ENCODE measurements at regions not wholly inside any gene's neighbourhood (a gene's known extent, or its start where the extent isn't known, plus 50 kb on each side); places are given as distances from the start of the nearest gene placed in this dataset.

DNA sequence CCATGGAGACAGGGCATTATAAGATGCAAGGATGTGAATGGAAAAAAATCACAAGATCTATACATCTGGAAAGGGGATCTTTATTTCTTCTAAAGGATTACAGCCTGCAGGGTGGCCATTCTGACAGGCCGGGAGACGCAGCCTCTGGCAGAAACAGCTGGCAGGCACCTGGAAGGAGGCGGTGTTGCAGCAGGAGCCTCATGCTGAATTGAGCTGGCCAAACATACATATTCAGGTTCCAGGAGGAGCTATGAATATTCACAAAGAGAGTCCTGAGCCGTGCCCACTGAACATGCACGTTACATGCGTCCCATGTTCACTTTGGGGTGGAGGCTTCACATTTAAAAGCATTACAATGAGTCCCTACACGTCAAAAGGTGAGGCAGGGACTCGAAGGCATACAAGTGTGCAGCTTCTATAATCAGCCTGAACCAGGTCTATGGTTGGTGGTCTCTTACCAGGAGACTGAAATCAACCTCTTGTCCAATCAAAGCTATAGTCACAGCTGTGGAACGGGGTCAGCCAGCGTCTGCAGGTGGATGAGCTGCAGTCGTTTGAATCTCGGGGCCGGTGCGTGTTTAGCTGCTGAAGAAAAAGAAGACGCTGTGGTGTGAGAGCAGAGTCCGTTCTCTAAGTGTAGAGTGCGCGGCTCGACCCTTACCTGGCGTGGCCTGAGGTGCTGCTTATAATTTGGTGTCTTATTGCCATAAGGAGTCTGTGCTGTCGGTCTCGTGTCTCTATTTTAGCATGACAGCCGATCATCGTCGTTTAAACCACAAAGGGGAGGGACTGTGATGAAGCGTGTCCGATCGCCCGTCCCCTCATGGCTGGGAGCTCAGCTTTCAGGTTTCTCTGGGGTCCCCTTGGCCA, 183.0 kb downstream of the ETS2 start:
- no peak for DNase-seq (ENCODE audit: low read depth in 3 of 3, low spot score in 2 of 3)

- no peak for DNase-seq (ENCODE audit: low read depth in 3 of 3, low spot score in 2 of 3)
Measured at GRCh38 chr21:38987633-38988508, 182.1 kb downstream of the ETS2 start.

GRCh38 chr21:38986806-38987632, 181.3 kb downstream of the ETS2 start:
- DNase-seq (ENCODE audit: low read depth in 3 of 3, low spot score in 2 of 3), result no peak

GRCh38 chr21:38986406-38986805, 180.7 kb downstream of the ETS2 start:
- DNase-seq (ENCODE audit: low read depth in 3 of 3, low spot score in 2 of 3), result no peak

DNA sequence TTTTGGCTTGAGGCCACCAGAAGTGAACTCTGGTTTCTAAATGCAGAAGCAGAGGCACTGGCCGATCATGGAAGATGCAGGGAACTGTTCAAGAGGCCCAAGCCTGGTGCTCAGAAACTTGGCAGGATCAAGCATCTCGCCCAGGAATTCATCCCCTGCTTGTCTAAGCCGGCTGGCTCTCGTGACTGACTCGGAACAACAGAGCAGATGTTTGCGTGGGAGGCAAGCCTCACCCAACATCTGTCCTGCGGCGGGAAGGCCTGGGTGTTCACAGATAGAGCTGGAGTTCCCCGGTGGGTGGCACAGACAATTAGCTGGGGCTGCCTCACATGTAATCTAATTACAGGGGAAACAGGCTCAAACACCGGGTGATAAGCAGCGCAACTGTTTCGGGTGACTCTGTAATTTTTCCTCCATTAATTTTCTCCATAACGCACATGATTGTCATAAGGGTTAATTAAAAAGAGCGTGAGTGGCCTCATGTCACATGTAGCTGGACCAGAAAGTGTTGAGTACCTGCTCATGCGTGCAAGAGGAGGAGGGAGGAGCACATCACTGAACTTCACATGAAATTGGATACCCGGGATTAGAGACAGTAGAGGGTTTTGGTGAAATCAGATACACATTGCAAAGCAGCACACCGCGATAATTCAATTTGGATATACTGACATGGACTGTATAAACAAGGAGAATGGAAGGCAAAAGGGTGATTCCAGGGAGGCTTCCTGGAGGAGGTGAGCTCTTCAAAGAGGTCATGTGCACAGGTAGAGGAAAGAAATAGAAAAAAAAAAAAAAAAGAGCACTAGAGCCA, 180.0 kb downstream of the ETS2 start:
- no peak for DNase-seq (ENCODE audit: low read depth in 3 of 3, low spot score in 2 of 3)

GRCh38 chr21:38984982-38985567, 179.3 kb downstream of the ETS2 start:
- DNase-seq (ENCODE audit: low read depth in 3 of 3, low spot score in 2 of 3), result no peak

DNA sequence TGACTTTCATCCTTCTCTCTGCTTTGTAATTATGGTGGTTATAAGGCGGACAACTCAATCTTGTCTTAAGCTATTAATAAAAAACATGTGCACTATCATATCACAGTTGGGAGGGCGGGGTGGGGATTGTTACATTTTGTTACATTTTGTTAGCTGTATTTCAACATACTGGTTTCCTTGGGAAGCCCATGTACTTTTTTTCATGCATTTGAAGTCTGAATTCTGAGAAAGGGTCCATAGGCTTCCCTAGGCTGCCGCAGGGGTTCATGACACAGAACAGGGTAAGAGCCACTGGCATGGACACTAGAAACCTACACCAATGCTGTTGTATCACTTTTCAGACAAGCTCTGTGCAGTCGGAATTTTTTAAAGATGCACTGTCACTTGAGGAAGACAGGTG, 178.8 kb downstream of the ETS2 start:
- DNase-seq (ENCODE audit: low read depth in 3 of 3, low spot score in 2 of 3), result no peak

DNA sequence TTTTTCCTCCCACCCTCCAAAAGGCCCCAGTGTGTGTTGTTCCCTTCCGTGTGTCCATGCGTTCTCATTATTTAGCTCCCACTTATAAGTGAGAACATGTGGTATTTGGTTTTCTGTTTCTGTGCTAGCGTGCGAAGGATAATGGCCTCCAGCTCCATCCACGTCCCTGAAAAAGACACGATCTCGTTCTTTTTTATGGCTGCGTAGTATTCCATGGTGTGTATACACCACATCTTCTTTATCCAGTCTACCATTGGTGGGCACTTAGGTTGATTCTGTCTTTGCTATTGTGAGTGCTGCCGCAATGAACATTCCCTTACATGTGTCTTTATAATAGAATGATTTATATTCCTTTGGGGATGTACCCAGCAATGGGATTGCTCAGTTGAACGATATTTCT, 177.8 kb downstream of the ETS2 start:
- no peak for DNase-seq (ENCODE audit: low read depth in 3 of 3, low spot score in 2 of 3)

GRCh38 chr21:38982804-38983203, 177.1 kb downstream of the ETS2 start:
- no peak for DNase-seq (ENCODE audit: low read depth in 3 of 3, low spot score in 2 of 3)

GRCh38 chr21:38982096-38982495, 176.4 kb downstream of the ETS2 start:
- DNase-seq (ENCODE audit: low read depth in 3 of 3, low spot score in 2 of 3), result no peak

DNA sequence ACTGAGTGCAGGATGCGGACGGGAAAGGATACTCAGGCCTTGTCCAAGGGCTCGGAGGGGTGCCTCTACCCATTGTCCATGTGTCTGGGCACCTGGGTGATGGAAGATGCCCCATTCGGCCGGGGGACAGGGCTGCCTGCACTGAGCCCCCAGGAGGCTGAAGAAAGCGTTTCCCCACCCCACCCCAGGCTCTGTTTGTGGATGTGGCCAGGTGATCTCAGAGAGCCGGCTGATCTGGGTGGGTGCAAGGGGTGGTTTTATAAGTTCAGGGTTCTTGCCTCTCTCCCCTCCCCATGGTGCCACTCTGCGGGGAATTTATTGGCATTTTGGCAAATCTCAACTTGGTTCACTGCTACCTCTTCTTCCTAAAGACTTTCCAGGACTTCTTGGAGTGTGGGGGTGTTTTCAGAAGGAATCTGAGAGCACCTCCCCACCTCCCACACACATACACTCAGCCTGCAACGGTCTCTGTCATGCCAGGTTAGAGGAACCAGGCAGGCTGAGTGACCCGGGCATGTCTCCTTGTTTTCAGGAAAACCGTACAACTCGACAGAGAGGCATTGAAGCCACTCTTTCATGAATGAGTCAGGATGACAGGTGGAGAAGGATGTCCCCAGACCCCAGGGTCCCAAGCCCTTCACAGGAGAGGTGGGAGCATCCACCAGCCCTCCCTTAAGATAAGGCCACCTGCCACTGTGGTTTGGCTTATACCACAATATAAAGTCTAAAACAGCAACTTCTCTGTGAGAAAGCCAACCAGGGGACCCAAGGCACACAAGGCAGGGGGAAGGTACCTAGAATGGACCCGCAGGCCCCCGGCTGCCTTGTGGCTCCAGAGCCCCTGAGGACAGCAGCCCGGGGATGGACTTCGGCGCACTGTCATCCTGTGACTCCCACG, 174.9 kb downstream of the ETS2 start:
- no peak for DNase-seq (ENCODE audit: low read depth in 3 of 3, low spot score in 2 of 3)

DNA sequence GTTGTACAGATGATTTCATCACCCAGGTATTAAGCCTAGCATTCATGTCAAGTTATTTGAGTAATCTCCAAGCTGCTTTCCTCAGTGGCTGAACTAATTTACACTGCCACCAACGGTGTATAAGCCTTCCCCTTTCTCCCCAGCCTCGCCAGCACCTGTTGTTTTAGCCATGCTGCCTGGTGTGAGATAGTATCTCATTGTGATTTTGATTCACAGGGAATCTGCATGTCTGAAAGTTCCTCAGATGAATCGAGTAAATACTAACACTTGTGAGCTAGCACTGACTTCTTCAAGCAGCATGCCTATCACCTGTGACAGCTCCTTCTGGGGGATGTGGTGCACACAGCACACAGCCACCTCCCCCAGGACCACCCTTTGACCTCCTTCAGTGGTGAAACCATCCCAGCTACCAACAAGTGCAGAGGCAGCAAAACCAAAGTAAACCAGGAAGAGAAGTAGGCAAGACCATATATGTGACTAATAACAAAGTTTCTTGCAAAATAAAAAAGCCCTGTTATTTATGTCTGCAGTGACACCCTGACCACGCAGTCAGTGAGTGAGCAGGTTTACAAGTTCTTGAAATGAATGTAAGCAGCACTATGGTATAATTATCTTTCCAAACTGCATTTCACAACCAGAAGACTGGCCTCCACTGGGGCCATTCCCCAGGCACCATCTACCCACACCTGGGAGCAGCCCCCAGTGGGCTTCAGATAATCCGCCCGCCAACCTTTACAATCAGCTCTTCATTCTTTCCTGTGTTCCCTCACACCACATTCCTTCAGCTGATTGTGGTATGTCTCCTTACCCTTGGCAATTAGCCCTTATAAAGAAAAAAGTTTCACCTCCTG, 173.8 kb downstream of the ETS2 start:
- no peak for DNase-seq (ENCODE audit: low read depth in 3 of 3, low spot score in 2 of 3)

DNA sequence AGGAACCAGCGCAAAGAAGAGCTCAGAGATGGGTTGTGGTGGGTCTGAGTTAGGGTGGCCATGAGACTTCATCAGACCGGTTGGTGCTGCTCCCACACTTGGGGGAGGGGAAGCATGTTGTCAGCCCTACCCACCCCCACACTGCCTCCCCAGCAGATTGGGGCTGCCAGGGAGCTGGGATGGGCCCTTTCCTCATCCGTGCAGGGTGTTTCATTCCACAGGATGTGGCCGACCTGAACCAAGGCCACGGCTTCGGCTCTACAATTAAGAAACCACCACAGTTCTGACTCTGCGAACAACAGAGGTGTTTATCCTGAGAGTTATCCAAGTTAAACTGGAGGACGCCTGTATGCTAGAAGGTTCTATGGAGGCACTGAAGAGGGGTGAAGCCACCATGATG, 171.2 kb downstream of the ETS2 start:
- DNase-seq (ENCODE audit: low read depth in 3 of 3, low spot score in 2 of 3), result no peak

- no peak for DNase-seq (ENCODE audit: low read depth in 3 of 3, low spot score in 2 of 3)
Measured at GRCh38 chr21:38973552-38973951, 167.8 kb downstream of the ETS2 start.

DNA sequence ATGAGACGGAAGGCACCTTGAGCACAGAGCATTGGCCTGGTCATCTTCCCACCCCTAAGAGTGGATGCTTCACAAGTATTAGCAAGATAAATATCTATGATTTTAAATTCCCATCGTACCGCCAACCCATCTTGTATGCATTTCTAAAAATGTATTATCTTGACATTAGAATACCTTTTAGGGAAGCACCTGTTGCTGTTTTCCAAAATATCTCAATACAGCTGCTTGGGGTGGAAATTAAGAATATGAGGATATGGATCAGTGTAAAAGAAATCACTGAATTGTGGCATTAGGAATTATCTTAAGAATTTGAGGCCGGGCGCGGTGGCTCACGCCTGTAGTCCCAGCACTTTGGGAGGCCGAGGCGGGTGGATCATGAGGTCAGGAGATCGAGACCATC, 166.3 kb downstream of the ETS2 start:
- no peak for DNase-seq (ENCODE audit: low read depth in 3 of 3, low spot score in 2 of 3)

GRCh38 chr21:38970765-38971164, 165.0 kb downstream of the ETS2 start:
- DNase-seq (ENCODE audit: low read depth in 3 of 3, low spot score in 2 of 3), result no peak

- DNase-seq (ENCODE audit: low read depth in 3 of 3, low spot score in 2 of 3), result no peak
Measured at GRCh38 chr21:38968887-38969543, 163.3 kb downstream of the ETS2 start.
